Retinal pigment epithelial cell (primary cell): ENCODE measurements at regions not wholly inside any gene's neighbourhood (a gene's known extent, or its start where the extent isn't known, plus 50 kb on each side); places are given as distances from the start of the nearest gene placed in this dataset.

Experiments
- DNase-seq: peaks from one replicate; pipeline ENCODE4 v3.0.0-alpha.2; 2010; ENCODE audit warnings: low read depth
- H3K4me3 ChIP-seq: 2 replicates; pipeline ENCODE4 v1.5.1; 2011; ENCODE audit warnings: mild to moderate bottlenecking, low read length, control low read depth, moderate library complexity
- TF ChIP-seq, protein P1 (sequence below): conservative IDR thresholded peaks from 2 replicates; pipeline ENCODE4 v1.5.1; 2011; ENCODE audit warnings: low read depth, low read length, control low read depth, inconsistent platforms

DNA sequence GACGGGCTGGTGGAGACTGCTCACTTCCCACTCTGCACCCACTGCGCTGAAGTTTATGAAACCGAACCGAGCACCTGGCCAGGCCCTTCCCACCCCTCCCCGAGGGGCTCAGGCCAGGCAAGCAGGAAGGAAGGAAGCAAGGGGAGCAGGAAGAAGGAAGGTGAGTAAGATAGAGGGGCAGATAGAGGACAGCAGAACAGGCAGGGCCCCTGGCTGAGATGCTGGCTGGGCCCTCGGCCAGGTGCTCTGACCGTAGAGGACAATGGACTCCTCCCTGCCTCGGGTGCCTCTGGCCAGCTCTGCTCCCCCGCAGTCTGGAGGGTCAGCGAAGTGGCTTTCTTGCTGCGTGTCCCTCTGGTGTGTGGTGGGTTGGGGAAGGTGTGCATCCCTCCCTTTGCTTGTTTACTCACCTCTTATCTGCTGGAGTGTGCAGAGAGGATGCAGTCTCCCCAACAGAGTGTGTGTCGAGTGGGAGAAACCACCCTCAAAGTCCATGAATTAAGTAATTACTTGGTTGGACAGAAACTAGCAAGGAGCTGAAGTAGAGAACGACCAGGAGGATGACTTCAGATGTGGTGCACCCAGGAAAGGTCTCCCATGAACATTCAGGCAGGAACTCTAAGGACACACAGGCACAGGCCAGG lies 82.8 kb upstream of the PPP2R2D start:
- TF ChIP-seq, protein P1, sequence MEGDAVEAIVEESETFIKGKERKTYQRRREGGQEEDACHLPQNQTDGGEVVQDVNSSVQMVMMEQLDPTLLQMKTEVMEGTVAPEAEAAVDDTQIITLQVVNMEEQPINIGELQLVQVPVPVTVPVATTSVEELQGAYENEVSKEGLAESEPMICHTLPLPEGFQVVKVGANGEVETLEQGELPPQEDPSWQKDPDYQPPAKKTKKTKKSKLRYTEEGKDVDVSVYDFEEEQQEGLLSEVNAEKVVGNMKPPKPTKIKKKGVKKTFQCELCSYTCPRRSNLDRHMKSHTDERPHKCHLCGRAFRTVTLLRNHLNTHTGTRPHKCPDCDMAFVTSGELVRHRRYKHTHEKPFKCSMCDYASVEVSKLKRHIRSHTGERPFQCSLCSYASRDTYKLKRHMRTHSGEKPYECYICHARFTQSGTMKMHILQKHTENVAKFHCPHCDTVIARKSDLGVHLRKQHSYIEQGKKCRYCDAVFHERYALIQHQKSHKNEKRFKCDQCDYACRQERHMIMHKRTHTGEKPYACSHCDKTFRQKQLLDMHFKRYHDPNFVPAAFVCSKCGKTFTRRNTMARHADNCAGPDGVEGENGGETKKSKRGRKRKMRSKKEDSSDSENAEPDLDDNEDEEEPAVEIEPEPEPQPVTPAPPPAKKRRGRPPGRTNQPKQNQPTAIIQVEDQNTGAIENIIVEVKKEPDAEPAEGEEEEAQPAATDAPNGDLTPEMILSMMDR: no peak
- DNase-seq: no peak

DNA sequence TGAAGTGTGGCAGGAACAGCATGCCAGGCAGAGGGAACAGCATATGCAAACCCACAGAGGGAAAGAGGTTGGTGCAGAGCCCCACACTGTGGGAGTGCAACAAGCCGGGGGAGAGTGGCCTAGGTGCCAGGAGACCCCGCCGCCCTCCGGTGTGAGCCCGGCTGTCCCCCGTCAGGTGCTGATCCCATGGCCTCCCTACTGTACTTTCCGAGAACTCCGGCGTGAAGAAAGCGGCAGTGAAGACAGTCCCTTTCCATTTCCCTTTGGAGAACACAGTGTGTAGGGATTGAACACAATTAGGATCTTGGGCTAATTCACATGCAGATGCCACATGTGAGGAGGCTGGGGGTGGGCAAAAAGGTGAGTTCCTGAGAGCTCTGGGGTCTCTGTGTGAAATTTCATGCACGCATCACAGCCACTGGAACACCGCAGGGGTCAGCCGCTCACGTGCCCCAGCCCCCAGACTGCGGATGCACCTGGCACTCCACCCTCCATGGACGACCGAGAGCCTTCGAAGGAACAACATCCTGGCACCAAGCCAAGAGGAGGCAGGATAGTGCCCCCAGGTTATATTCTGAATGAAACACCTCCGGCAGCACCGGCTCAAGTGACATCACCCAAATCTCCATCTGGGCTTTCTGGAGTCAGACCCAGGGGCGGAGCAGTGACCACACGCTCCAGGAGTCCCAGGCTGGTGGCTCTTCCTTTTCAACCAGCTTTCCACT lies 82.1 kb upstream of the PPP2R2D start:
- H3K4me3 ChIP-seq: no peak overlapping the region
- TF ChIP-seq, protein P1: no peak
- DNase-seq: no peak

More for the DNA sequence above, 82.8 kb upstream of the PPP2R2D start:
- H3K4me3 ChIP-seq: no peak overlapping the region

DNA sequence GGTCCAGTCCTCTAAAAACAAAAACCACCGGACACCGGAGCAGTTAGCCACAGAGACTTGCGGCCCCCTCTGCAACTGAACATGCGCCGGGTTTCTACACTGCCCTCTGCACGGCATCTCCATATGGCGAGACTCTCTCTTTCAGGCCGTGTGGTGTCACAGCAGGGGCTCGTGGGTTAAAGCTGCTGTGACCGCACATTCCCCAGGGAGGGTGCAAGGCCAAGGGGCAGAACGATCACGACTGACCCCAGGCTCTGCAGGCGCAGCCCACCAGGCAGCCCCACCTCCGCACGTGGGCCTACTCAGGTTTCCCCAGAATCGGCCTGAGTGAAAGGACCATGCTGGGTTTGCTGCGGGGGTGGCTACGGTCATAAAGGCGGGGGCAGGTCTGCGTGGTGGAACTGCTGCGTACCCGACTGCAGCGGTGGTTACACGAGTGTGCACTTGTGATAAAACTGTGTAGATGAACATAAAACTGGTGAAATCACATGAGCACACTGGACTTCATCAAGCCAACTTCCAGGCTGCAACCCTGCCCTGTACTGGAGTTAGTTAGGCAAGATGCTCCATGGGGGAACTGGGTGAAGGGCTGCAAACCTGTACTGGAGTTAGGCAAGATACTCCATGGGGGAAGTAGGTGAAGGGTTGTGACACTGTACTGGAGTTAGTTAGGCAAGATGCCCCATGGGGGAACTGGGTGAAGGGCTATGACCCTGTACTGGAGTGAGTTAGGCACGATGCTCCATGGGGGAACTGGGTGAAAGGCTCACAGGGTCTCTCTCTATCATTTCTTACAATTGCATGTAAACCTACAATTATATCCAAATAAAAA lies 81.4 kb upstream of the PPP2R2D start:
- no peak for DNase-seq
- H3K4me3 ChIP-seq: no peak overlapping the region
- TF ChIP-seq, protein P1: no peak

DNA sequence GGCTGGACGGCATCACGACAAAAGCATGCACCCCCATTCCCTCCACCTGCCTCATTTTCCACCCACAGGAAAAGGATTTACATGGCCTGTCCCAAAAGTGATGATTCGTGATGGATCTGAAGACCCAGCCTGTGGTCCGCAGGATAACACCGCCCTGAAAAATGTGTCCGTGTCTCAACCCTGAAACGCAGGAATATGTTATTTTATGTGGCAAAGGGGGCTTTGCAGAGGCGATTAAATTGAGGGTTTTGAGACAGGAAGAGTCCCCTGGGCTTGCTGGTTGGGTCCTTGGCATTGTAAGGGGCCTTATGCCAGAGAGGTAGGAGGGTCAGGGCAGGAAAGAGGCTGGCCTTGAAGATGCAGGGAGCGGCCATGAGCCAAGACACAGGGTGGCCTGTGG lies 80.2 kb upstream of the PPP2R2D start:
- no peak overlapping the region for H3K4me3 ChIP-seq

DNA sequence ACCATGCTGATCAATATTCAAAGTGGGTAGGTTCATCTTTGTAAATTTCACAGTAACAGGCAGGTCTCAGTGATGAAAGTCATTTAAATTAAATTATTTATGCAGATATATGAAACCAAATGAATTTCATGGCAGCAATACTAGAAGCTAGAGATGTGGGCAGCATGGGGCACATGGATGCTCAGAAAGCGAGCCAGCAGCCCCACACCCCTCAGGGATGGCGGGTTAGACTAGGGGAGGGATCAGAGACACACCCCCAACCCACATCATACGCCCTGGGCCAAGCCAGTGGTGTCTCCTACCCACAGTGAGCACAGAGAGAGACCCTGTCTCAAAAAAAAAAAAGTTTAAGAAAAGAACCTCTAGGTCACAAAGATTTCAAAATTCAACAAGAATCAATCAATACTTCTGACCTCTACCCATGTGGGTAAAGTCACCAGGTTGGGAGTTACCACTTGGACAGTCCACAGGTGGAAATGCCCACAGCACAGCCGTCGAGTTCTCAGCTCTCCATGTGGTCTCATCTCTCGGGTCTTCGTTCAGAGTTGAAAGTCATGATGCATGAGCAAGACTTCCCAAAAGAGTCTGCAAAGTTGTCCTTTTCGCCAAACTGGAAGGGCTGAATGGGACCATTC lies 79.3 kb upstream of the PPP2R2D start:
- DNase-seq: no peak
- TF ChIP-seq, protein P1: no peak
- no peak overlapping the region for H3K4me3 ChIP-seq

More for the DNA sequence above, 80.2 kb upstream of the PPP2R2D start:
- TF ChIP-seq, protein P1: no peak
- DNase-seq: no peak

DNA sequence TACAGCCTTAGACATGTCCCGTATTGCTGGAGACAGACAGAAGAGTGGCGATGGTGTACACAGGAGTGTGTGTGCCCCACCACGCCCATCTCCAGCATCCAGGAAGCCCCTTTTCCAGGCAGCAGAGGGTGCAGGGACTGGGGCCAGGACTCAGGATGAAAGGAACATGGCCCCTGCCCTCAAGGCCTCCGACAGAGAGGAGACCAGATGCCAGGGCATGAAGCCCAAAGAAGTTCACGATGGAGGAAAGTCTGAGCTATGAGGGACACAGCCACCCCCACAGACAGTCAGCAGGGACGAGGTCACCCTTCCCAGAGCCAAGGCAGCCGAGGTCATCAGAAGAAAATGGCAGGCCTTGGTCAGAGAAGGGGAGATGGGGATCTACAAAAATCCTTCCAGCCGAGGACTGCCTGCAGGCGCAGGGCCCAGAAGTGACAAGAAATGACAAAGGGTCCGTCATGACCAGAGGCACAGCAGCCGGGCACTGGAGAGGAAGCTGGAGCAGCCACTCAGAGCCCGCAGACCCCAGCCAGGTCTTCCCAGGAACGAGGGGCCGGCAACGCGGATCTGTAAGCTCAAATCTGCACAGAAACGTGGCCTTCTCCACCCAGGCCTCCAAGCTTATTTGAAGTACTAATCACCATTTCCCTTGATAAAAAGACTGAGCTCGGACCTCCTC lies 78.7 kb upstream of the PPP2R2D start:
- no peak overlapping the region for H3K4me3 ChIP-seq
- no peak for DNase-seq
- TF ChIP-seq, protein P1: no peak
